ENCODE measurements at regions not wholly inside any gene's neighbourhood (a gene's known extent, or its start where the extent isn't known, plus 50 kb on each side); places are given as distances from the start of the nearest gene placed in this dataset.

- no peak for DNase-seq (ENCODE audit: low read depth)
Measured at GRCh38 chr16:35651841-35652240, 2192.4 kb downstream of the TP53TG3F start.

DNA sequence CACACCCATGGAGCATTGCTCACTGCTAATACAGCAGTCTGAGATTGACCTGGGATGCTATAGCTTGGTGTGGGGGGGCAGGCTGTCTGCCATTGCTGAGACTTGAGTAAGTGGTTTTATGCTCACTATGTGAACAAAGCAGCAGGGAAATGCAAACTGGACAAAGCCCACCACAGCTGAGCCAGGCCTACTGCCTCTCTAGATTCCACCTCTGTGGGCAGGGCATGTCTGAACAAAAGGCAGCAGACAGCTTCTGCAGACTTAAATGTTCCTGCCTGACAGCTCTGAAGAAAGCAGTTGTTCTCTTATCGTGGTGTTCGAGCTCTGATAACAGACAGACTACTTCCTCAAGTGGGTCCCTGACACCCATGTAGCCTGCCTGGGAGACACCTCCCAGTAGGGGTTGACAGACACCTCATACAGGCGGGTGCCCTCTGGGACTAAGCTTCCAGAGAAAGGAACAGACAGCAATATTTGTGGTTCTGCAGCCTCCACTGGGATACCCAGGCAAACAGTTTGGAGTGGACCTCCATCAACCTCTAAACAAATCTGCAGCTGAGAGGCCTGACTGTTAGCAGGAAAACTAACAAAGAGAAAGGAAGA is 2204.8 kb downstream of the TP53TG3F start:
- DNase-seq (ENCODE audit: low read depth), result no peak

- no peak for DNase-seq (ENCODE audit: low read depth)
Measured at GRCh38 chr16:35685085-35685484, 2225.7 kb downstream of the TP53TG3F start.

DNA sequence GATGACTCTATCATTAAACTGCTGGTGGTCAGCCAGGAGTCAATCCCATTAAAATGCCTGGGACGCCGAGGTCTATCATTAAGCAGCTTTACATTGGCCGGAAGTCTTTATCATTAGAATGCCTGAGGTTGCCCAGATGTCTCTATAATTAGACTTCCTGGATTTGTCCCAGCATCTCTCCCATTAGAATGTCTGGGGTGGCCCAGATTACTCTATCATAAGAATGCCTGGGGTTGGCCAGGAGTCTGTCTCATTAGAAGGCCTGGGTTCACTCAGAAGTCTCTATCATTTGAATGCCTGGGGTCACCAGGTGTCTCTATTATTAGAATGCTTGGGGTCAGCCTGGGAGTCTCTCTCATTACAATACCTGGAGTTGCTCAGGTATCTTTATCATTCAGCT is 2227.2 kb downstream of the TP53TG3F start:
- no peak for DNase-seq (ENCODE audit: low read depth)

DNA sequence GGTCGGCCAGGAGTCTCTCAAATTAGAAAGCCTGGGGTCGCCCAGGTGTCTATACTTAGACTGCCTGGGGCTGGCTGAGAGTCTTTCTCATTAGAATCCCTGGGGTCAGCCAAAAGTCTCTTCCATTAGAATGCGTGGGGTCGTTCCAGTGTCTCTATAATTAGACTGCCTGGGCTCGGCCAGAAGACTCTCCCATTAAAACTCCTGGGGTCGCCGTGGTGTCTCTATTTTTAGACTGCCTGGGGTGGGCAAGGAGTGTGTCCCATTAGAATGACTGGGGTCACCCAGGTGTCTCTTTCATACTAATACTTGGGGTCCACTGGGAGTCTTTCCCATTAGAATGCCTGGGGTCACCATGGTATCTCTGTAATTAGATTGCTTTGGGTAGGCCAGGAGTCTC is 2227.7 kb downstream of the TP53TG3F start:
- no peak for DNase-seq (ENCODE audit: low read depth)

DNA sequence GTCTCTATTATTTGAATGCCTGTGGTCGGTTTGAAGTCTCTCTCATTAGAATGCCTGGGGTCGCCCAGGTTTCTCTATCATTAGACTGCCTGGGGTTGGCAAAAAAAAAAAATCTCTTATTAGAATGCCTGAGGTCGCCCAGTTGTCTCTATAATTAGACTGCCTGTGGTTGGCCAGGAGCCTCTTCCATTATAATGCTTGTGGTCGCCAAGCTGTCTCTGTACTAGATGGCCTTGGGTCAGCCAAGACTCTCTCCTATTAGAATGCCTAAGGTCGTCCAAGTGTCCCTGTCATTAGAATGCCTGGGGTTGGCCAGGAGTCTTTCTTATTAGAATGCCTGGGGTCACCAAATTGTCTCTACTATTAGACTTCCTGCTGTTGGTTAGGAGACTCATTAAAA is 2228.4 kb downstream of the TP53TG3F start:
- no peak for DNase-seq (ENCODE audit: low read depth)

DNA sequence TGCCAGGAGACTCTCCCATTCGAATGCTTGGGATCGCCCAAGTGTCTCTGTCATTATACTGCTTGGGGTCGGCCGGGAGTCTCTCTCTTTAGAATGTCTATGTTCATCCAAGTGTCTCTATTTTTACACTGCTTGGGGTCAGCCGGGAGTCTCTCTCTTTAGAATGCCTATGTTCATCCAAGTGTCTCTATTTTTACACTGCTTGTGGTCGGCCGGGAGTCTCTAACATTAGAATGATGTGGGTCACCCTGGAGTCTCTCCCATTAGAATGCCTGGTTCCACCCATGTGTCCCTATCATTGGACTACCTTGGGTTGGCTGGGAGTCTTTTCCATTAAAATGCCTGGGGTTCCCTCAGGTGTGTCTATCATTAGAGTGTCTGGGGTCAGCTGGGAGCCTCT is 2230.4 kb downstream of the TP53TG3F start:
- no peak for DNase-seq (ENCODE audit: low read depth)

DNA sequence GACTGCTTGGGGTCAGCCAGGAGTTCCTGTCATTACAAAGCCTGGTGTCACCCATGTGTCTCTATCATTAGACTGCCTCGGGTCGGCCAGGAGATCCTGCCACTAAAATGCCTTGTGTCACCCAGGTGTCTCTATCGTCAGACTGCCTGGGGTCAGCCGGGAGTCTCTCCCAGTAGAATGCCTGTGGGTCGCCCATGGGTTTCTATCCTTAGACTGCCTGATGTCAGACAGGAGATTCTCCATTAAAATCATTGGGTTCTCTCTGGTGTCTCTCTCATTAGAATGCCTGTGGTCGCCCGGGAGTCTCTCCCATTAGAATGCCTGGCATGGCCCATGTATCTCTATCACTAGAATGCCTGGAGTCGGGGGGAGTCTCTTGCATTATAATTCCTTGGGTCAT is 2231.0 kb downstream of the TP53TG3F start:
- no peak for DNase-seq (ENCODE audit: low read depth)

GRCh38 chr16:35691057-35691456 is 2231.6 kb downstream of the TP53TG3F start:
- DNase-seq (ENCODE audit: low read depth), result no peak

- no peak for DNase-seq (ENCODE audit: low read depth)
Measured at GRCh38 chr16:35692824-35693223, 2233.4 kb downstream of the TP53TG3F start.

- no peak for DNase-seq (ENCODE audit: low read depth)
Measured at GRCh38 chr16:35706901-35707300, 2247.5 kb downstream of the TP53TG3F start.

GRCh38 chr16:35711435-35711834 is 2252.0 kb downstream of the TP53TG3F start:
- DNase-seq (ENCODE audit: low read depth), result no peak

DNA sequence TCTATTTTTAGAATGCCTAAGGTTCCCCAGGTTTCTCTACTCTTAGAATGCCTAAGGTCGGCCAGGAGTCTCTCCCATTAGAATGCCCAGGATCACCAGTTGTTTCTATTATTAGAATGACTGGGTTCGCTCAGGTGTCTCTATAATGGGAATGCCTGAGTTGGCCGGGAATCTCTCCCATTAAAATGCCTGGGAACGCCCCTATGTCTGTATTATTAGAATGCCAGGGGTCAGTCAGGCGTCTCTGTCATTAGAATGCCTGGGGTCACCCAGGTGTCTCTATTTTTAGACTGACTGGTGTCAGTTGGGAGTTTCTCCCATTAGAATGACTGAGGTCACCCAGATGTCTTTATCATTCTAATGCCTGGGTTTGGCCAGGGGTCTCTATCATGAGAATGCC is 2252.5 kb downstream of the TP53TG3F start:
- no peak for DNase-seq (ENCODE audit: low read depth)

DNA sequence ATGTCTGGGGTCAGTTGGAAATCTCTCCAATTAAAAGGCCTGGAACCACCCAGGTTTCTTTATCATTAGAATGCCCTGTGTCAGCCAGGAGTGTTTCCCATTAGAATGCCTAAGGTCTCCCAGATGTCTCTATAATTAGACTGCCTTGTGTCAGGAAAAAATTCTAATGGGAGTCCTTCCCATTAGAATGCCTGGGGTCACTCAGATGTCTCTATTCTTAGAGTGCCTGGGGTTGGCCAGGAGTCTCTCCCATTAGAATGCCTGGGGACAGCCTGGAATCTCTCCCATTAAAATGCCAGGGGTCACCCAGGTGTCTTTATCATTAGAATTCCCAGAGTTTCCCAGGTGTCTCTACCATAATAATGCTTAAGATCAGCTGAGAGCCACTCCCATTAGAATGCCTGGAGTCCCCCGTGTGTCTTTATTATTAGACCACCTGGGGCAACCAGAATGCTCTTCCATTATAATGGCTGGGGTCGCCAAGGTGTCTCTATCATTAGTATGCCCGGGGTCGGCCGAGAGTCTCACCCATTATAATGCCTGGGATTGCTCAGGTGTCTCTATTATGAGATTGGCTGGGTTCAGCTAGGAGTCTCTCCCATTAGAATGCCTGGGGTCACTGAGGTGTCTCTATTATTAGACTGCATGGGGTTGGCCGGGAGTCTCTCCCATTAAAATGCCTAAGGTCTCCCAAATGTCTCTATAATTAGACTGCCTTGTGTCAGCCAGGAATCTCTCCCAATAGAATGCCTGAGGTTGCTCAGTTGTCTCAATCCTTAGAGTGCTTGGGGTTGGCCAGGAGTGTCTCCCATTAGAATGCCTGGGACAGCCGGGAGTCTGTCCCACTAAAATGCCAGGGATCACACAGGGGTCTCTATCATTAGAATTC is 2254.6 kb downstream of the TP53TG3F start:
- no peak for DNase-seq (ENCODE audit: low read depth)

- DNase-seq (ENCODE audit: low read depth), result no peak
Measured at GRCh38 chr16:35714665-35715064, 2255.3 kb downstream of the TP53TG3F start.

GRCh38 chr16:35724551-35724950 is 2265.1 kb downstream of the TP53TG3F start:
- no peak for DNase-seq (ENCODE audit: low read depth)

DNA sequence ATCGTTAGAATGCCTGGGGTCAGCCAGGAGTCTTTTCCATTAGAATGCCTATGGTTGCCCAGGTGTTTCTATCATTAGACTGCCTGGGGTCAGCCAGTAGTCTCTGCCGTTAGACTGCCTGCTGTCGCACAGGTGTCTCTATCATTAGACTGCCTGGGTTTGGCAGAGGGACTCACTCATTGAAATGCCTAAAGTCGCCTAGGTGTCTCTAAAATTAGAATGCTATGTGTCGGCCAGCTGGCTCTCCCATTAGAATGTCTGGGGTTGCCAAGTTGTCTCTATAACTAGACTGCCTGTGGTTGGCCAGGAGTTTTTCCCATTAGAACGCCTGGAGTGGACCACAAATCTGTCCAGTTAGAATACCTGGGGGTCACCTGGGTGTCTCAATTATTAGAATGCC is 2266.5 kb downstream of the TP53TG3F start:
- DNase-seq (ENCODE audit: low read depth), result no peak

GRCh38 chr16:35730251-35730650 is 2270.8 kb downstream of the TP53TG3F start:
- DNase-seq (ENCODE audit: low read depth), result no peak

DNA sequence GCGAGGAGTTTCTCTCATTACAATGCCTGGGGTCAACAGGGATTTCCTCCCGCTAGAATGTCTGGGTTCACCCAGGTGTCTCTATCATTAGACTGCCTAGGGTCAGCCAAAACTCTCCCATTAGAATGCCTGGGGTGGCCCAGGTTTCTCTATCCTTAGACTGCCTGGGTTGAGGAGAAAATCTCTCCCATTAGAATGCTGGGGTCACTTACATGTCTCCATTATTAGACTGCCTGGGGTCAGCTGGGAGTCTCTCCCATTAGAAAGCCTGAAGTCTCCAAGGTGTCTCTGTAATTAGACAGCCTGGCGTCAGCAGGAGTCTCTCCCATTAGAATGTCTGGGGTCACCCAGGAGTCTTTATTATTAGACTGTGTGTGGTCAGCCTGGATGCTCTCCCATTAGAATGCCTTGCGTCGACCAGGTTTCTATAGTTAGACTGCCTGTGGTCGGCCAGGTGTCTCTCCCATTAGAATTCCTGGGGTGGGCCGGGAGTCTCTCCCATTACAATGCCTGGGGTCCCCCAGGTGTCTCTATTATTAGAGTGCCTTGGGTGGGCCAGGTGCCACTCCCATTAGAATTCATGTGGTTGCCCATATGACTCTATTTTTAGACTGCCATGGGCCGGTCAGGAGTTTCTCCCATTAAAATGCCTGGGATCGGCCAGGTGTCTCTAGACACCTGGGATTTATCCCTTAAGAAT is 2272.1 kb downstream of the TP53TG3F start:
- DNase-seq (ENCODE audit: low read depth), result no peak

DNA sequence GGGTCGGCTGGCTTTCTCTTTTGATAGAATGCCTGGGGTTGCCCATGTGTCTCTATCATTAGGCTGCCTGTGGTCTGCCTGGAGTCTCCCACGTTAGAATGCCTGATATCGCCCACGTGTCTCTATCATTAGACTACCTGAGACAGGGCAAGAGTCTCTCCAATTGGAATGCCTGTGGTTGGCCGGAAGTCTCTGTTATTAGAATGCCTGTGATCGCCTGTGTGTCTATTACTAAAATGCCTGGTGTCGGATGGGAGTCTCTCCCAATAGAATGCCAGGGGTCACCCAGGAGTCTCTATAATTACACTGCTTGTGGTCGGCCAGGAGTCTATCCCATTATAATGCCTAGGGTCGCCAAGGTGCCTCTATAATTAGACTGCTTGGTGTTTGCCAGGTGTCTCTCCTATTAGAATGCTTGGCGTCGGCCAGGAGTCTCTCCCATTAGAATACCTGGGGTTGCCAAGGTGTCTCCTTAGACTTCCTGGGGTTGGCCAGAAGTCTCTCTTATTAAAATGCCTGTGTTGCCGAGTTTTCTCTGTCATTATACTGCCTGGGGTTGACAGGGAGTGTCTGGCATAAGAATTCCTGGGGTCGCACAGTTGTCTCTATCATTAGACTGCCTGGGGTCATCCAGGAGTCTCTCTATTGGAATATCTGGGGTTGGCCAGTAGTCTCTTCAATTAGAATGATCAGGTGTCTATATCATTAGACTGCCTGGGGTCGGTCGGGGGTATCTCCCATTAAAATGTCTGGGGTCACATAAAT is 2272.8 kb downstream of the TP53TG3F start:
- no peak for DNase-seq (ENCODE audit: low read depth)

- DNase-seq (ENCODE audit: low read depth), result no peak
Measured at GRCh38 chr16:35733278-35733965, 2274.0 kb downstream of the TP53TG3F start.
